ENCODE measurements at regions not wholly inside any gene's neighbourhood (a gene's known extent, or its start where the extent isn't known, plus 50 kb on each side); places are given as distances from the start of the nearest gene placed in this dataset.

GRCh38 chr19:28283592-28283991 is 929.4 kb downstream of the UQCRFS1 start:
- no peaks in the 10 kb centered on the region for H3K4me1 Mint-ChIP-seq (ENCODE audit: unreplicated experiment)
- no peak overlapping the region for H3K27ac Mint-ChIP-seq (ENCODE audit: unreplicated experiment)
- DNase-seq (ENCODE audit: low spot score): no peak
- no peaks in the 10 kb centered on the region for H3K36me3 Mint-ChIP-seq (ENCODE audit: low read depth, unreplicated experiment)
- no peak overlapping the region for H3K4me3 Mint-ChIP-seq (ENCODE audit: unreplicated experiment)
- peaks cover 5% of the 10 kb centered on the region for H3K27me3 Mint-ChIP-seq (ENCODE audit: unreplicated experiment)
- peaks cover 8% of the 10 kb centered on the region for H3K9me3 Mint-ChIP-seq (ENCODE audit: unreplicated experiment)
- TF ChIP-seq, protein P1, sequence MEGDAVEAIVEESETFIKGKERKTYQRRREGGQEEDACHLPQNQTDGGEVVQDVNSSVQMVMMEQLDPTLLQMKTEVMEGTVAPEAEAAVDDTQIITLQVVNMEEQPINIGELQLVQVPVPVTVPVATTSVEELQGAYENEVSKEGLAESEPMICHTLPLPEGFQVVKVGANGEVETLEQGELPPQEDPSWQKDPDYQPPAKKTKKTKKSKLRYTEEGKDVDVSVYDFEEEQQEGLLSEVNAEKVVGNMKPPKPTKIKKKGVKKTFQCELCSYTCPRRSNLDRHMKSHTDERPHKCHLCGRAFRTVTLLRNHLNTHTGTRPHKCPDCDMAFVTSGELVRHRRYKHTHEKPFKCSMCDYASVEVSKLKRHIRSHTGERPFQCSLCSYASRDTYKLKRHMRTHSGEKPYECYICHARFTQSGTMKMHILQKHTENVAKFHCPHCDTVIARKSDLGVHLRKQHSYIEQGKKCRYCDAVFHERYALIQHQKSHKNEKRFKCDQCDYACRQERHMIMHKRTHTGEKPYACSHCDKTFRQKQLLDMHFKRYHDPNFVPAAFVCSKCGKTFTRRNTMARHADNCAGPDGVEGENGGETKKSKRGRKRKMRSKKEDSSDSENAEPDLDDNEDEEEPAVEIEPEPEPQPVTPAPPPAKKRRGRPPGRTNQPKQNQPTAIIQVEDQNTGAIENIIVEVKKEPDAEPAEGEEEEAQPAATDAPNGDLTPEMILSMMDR (IDR thresholded peaks at IDR 0.05; ENCODE audit: unreplicated experiment): no peak

GRCh38 chr19:28281676-28282075 is 931.3 kb downstream of the UQCRFS1 start:
- peaks cover 5% of the 10 kb centered on the region for H3K27me3 Mint-ChIP-seq (ENCODE audit: unreplicated experiment)
- no peak for DNase-seq (ENCODE audit: low spot score)
- H3K4me3 Mint-ChIP-seq (ENCODE audit: unreplicated experiment): no peak overlapping the region
- H3K27ac Mint-ChIP-seq (ENCODE audit: unreplicated experiment): no peak overlapping the region
- H3K9me3 Mint-ChIP-seq (ENCODE audit: unreplicated experiment): peaks cover 8% of the 10 kb centered on the region
- TF ChIP-seq, protein P1 (IDR thresholded peaks at IDR 0.05; ENCODE audit: unreplicated experiment): no peak
- no peaks in the 10 kb centered on the region for H3K4me1 Mint-ChIP-seq (ENCODE audit: unreplicated experiment)
- H3K36me3 Mint-ChIP-seq (ENCODE audit: low read depth, unreplicated experiment): no peaks in the 10 kb centered on the region

DNA sequence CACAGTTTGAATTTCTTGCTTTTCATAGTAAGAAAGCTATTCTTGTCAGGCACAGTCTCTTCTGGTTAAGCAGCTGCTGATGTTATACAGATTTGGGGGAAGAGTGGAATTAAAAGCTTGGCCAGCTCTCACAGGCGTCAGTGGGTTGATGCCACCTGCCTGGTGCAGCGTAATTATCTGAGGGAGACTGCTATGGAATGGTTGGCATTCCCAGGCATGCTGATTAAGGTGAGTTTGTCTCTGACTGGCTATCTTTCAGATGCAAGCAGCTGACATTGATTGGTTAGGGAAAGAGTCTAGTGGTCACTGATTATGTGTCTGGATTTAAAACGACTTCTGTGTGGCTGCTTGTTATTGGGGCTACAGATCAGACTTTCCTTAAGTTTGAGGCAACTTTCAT is 948.4 kb downstream of the UQCRFS1 start:
- no peaks in the 10 kb centered on the region for H3K36me3 Mint-ChIP-seq (ENCODE audit: low read depth, unreplicated experiment)
- TF ChIP-seq, protein P1 (IDR thresholded peaks at IDR 0.05; ENCODE audit: unreplicated experiment): no peak
- H3K4me1 Mint-ChIP-seq (ENCODE audit: unreplicated experiment): no peaks in the 10 kb centered on the region
- no peak overlapping the region for H3K4me3 Mint-ChIP-seq (ENCODE audit: unreplicated experiment)
- DNase-seq (ENCODE audit: low spot score): no peak
- no peak overlapping the region for H3K27ac Mint-ChIP-seq (ENCODE audit: unreplicated experiment)
- H3K27me3 Mint-ChIP-seq (ENCODE audit: unreplicated experiment): peaks cover 4% of the 10 kb centered on the region
- H3K9me3 Mint-ChIP-seq (ENCODE audit: unreplicated experiment): no peaks in the 10 kb centered on the region

GRCh38 chr19:28258829-28259228 is 954.1 kb downstream of the UQCRFS1 start:
- Mint-ChIP-seq H3K27me3 (ENCODE audit: unreplicated experiment) (peaks cover 5% of the 10 kb centered on the region), H3K27ac (ENCODE audit: unreplicated experiment) (no peak overlapping the region), H3K9me3 (ENCODE audit: unreplicated experiment) (no peaks in the 10 kb centered on the region), H3K4me1 (ENCODE audit: unreplicated experiment) (no peaks in the 10 kb centered on the region), H3K36me3 (ENCODE audit: low read depth, unreplicated experiment) (no peaks in the 10 kb centered on the region), H3K4me3 (ENCODE audit: unreplicated experiment) (no peak overlapping the region)
- TF ChIP-seq, protein P1 (IDR thresholded peaks at IDR 0.05; ENCODE audit: unreplicated experiment): no peak
- no peak for DNase-seq (ENCODE audit: low spot score)

- DNase-seq (ENCODE audit: low spot score): no peak
- TF ChIP-seq, protein P1 (IDR thresholded peaks at IDR 0.05; ENCODE audit: unreplicated experiment): no peak
- H3K4me1 Mint-ChIP-seq (ENCODE audit: unreplicated experiment): no peaks in the 10 kb centered on the region
- no peak overlapping the region for H3K27ac Mint-ChIP-seq (ENCODE audit: unreplicated experiment)
- H3K27me3 Mint-ChIP-seq (ENCODE audit: unreplicated experiment): peaks cover 4% of the 10 kb centered on the region
- no peaks in the 10 kb centered on the region for H3K36me3 Mint-ChIP-seq (ENCODE audit: low read depth, unreplicated experiment)
- no peaks in the 10 kb centered on the region for H3K9me3 Mint-ChIP-seq (ENCODE audit: unreplicated experiment)
- H3K4me3 Mint-ChIP-seq (ENCODE audit: unreplicated experiment): no peak overlapping the region
Observed at GRCh38 chr19:28257396-28257795, 955.6 kb downstream of the UQCRFS1 start.
